RWPE1 (cell line): ENCODE measurements at regions not wholly inside any gene's neighbourhood (a gene's known extent, or its start where the extent isn't known, plus 50 kb on each side); places are given as distances from the start of the nearest gene placed in this dataset.

ENCODE experiments used
- CTCF ChIA-PET: fragments of 350-600 bp; sonication (Branson Sonifier 250); formaldehyde crosslinking; extraction: SDS; loops from one replicate; lab custom pipeline; 2021; lab: Yijun Ruan, JAX
- POLR2A ChIA-PET: fragments of 400-600 bp; formaldehyde crosslinking; extraction: SDS; loops from one replicate; lab custom pipeline; 2020; ENCODE audit warnings: antibody characterized with exemption; ENCODE audit not compliant: low non-redundant PET; lab: Yijun Ruan, JAX
- DNase-seq: peaks from one replicate; pipeline ENCODE4 v3.0.0; 2012; ENCODE audit warnings: low spot score
- H3K27ac ChIP-seq: fragments of 450-650 bp; 2 replicates; pipeline ENCODE4 v1.5.1; 2017
- TF ChIP-seq, protein P1 (sequence below): fragments of 450-650 bp; conservative IDR thresholded peaks from 2 replicates; pipeline ENCODE4 v1.5.1; 2017; ENCODE audit warnings: low read depth, mild to moderate bottlenecking

DNA sequence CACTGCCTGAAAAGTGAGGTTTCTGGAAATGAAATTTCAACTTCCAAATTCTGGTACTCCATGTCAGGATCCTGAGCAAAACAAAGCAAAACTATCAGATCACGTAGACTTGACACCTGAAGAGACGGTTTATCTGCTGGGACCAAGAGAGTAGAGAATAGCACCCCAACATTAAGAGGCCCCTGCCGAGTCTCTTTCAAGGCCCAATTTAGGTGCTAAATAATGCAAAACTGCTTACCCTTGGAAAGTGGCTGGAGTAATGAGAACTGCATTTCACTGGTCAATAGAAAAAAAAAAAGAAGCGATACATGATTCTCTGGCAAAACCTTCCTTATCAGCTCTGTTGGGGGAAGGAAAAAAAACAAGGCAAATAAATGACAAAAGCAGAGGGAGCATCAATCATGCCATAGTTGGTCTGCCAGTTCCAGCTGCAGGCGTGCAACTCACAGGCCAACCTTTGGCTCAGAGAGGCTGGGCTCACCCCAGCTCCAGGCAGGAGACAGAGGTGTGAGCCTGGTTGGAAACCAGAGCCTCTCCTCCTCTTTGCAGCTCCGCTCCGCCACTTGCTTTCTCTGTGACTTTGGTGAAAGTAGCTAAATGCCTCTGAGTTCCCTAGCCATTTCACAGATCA lies 595.2 kb downstream of the TOX3 start:
- POLR2A ChIA-PET, result no interaction called here
- H3K27ac ChIP-seq, result no peak overlapping the region
- TF ChIP-seq, protein P1, sequence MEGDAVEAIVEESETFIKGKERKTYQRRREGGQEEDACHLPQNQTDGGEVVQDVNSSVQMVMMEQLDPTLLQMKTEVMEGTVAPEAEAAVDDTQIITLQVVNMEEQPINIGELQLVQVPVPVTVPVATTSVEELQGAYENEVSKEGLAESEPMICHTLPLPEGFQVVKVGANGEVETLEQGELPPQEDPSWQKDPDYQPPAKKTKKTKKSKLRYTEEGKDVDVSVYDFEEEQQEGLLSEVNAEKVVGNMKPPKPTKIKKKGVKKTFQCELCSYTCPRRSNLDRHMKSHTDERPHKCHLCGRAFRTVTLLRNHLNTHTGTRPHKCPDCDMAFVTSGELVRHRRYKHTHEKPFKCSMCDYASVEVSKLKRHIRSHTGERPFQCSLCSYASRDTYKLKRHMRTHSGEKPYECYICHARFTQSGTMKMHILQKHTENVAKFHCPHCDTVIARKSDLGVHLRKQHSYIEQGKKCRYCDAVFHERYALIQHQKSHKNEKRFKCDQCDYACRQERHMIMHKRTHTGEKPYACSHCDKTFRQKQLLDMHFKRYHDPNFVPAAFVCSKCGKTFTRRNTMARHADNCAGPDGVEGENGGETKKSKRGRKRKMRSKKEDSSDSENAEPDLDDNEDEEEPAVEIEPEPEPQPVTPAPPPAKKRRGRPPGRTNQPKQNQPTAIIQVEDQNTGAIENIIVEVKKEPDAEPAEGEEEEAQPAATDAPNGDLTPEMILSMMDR, result no peak
- DNase-seq, result no peak
- CTCF ChIA-PET, result no interaction called here

DNA sequence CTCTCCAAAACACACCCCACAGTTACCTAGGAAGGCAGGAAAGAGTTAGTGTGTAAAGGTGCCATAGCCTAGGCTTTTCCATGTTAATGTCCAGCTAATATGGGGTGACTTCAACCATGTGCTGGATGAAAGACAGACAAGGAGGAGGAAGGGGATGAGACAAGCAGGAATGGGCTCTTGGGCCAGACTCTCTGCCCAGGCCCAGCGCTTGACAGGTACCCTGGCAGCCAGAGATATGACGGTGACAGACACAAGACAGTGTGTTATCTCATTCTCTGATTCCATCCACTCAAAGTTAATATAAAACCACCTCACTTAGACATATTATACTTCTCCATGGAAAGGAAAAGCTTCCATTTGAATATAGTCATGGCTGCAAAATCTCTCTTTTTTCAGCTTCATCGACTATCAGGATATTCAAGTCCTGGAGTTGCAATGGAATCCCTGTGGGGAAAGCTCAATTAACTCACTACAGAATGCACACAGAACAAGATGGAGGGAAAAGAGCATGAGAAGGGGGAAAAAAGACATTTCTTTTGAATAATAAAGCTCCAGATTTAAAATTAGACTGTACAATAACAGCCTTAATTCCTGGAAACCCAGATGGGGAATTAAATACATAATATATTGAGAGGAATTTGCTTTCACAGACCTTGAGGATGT lies 596.7 kb downstream of the TOX3 start:
- POLR2A ChIA-PET, result no interaction called here
- H3K27ac ChIP-seq, result no peak overlapping the region
- no peak for DNase-seq
- CTCF ChIA-PET, result interaction anchor here (0.6 kb wide), 1 partner anchor 1097 kb away, joined by 4 read pairs; no protein-coding TSS in a partner anchor
- TF ChIP-seq, protein P1, result no peak

DNA sequence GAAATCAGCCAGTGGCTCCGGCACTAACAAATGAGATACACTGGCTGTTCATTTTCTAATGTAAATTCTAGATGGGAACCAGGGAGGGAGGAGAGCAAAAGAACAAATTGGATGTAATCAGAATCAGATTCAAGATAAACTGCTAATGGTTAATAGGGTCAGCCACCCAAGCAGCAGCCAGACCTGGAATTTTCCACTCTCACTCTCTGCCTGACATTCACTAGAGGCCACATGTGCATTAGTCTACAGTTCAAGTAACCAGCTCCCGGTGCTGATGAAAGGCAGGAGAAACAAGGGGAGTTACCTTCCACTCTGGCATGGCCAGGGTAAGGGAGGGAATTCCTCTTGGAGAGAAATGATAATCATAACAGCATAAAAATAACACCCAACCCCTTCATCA lies 597.7 kb downstream of the TOX3 start:
- ChIA-PET CTCF (interaction anchor here (0.6 kb wide), 2 partner anchors 86 to 1096 kb away, joined by 4 to 6 read pairs; no protein-coding TSS in a partner anchor), POLR2A (no interaction called here)
- no peak overlapping the region for H3K27ac ChIP-seq
- TF ChIP-seq, protein P1, result no peak
- no peak for DNase-seq

DNA sequence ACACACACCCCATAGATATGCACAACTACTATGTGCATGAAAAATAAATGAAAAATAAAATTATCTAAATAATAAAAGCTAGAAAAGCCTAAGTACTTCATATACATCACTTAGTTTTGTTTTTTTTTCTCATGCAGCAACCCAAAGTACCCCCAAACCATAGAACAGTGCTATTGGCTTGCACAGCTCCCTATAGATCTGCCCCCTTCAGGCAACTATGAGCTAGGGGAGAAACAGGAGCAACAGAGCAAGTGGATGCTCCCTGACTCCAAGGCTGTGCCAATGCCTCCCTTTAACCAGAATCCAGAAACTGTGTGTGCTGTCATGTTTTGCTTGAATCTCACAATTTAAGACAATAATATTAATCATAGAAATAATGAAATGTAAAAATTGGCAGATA lies 605.5 kb downstream of the TOX3 start:
- POLR2A ChIA-PET, result no interaction called here
- TF ChIP-seq, protein P1, result no peak
- DNase-seq, result no peak
- CTCF ChIA-PET, result interaction anchor here (0.6 kb wide), 1 partner anchor 338 kb away, joined by 3 read pairs; no protein-coding TSS in a partner anchor
- H3K27ac ChIP-seq, result no peak overlapping the region

DNA sequence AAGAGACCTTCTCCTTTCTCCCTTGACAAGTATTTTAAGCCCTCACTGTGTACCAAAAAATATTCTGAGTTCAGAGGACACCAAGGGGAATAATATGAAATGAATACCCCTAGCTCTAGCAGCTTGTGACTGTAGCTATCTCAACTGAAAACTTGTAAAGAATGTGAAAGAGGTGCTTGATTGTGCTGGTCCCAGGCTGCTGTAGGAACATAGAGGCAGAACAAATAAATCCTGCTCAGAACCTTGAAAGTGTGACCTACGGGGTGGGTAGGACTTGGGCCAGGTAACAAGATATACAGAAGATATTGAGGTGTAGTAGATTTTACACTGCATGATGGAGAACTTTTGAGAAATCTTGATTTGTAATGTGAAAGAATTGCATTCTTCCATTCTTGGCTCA lies 606.8 kb downstream of the TOX3 start:
- DNase-seq, result no peak
- POLR2A ChIA-PET, result no interaction called here
- no peak overlapping the region for H3K27ac ChIP-seq
- TF ChIP-seq, protein P1, result no peak
- CTCF ChIA-PET, result no interaction called here

DNA sequence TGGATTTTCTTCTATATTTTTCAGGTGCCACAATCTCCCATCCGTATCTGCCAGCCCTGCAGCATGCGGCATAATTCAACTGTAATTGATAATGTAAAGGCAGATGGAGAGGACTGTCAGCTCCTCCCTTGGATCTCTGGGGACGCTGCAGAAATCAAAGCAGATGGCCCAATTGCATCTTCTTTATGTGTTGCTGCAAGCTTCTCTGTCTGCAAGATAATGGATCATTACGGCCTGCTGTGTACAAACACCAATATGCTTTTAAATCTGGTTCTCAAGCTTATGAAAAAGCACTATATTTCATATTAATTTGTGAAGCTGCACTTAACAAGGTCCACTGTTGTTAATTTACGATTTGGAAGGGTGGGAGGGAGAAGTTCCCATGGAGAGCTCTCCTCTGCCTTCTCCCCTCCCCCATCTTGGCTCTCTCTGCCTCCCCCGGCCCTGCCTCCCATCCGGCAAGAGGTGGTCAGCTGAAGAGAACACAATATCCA lies 607.5 kb downstream of the TOX3 start:
- CTCF ChIA-PET, result no interaction called here
- TF ChIP-seq, protein P1, result no peak
- no peak overlapping the region for H3K27ac ChIP-seq
- POLR2A ChIA-PET, result no interaction called here
- no peak for DNase-seq
